OCI-LY7 (cell line): ENCODE measurements at regions not wholly inside any gene's neighbourhood (a gene's known extent, or its start where the extent isn't known, plus 50 kb on each side); places are given as distances from the start of the nearest gene placed in this dataset.

Source experiments
- BruUV-seq: library from RNA; stranded (reverse); fragments of 400-500 nt; replicated peaks from 2 replicates; lab custom pipeline; 2021; lab: Mats Ljungman, UMichigan
- CTCF ChIA-PET: fragments of 300-600 bp; sonication (Branson Sonifier 250); formaldehyde crosslinking; loops from one replicate; lab custom pipeline; 2022; ENCODE audit warnings: antibody characterized with exemption; ENCODE audit not compliant: unreplicated experiment; lab: Charles Lee
- POLR2A ChIA-PET: fragments of 300-600 bp; sonication (Branson Sonifier 250); formaldehyde crosslinking; loops from one replicate; lab custom pipeline; 2022; ENCODE audit warnings: antibody characterized with exemption; lab: Charles Lee
- DNase-seq: peaks from one replicate; pipeline ENCODE4 v3.0.0-alpha.2; 2015; ENCODE audit warnings: low spot score
- H2AFZ ChIP-seq: fragments of 200-600 bp; sonication (generic), shearing (Covaris generic); 2 replicates; pipeline ENCODE4 v1.6.1; 2014; ENCODE audit warnings: mild to moderate bottlenecking, antibody characterized with exemption, low read length, moderate library complexity
- H3K27ac ChIP-seq: fragments of 200-600 bp; sonication (generic); 2 replicates; pipeline ENCODE4 v1.5.1; 2014; ENCODE audit warnings: mixed run types, low read depth, mild to moderate bottlenecking, moderate library complexity, low read length, inconsistent platforms; ENCODE audit not compliant: poor library complexity, severe bottlenecking
- H3K36me3 ChIP-seq: fragments of 200-600 bp; sonication (generic); 2 replicates; pipeline ENCODE4 v1.6.1; 2014; ENCODE audit warnings: mild to moderate bottlenecking, antibody characterized with exemption, low read length, moderate library complexity, mixed read lengths; ENCODE audit not compliant: insufficient read depth
- H3K4me1 ChIP-seq: fragments of 200-600 bp; sonication (generic); 2 replicates; pipeline ENCODE4 v1.5.1; 2014; ENCODE audit warnings: mild to moderate bottlenecking, low read length; ENCODE audit not compliant: insufficient read depth, poor library complexity, severe bottlenecking
- H3K4me2 ChIP-seq: fragments of 200-600 bp; sonication (generic); 2 replicates; pipeline ENCODE4 v1.6.1; 2014; ENCODE audit warnings: mild to moderate bottlenecking, low read length
- H3K4me3 ChIP-seq: fragments of 200-600 bp; sonication (generic); 2 replicates; pipeline ENCODE4 v1.5.1; 2014; ENCODE audit warnings: mild to moderate bottlenecking, low read depth, low read length; ENCODE audit not compliant: poor library complexity, severe bottlenecking
- H3K79me2 ChIP-seq: fragments of 200-600 bp; sonication (generic); 2 replicates; pipeline ENCODE4 v1.6.1; 2016; ENCODE audit warnings: low read depth, mild to moderate bottlenecking, low read length, moderate library complexity, mixed read lengths; ENCODE audit not compliant: insufficient read depth
- H3K9me2 ChIP-seq: fragments of 200-600 bp; sonication (generic); 2 replicates; pipeline ENCODE4 v1.6.1; 2016; ENCODE audit warnings: mild to moderate bottlenecking, low read length, mixed read lengths; ENCODE audit not compliant: insufficient read depth
- H3K9me3 ChIP-seq: fragments of 200-600 bp; sonication (generic); 2 replicates; pipeline ENCODE4 v1.6.1; 2014; ENCODE audit warnings: mild to moderate bottlenecking, mixed run types, low read length, mixed read lengths
- H4K20me1 ChIP-seq: fragments of 200-600 bp; sonication (generic); 2 replicates; pipeline ENCODE4 v1.6.1; 2014; ENCODE audit warnings: mild to moderate bottlenecking, antibody characterized with exemption, low read length, moderate library complexity, mixed read lengths; ENCODE audit not compliant: insufficient read depth
- CTCF ChIP-seq: fragments of 200-600 bp; sonication (generic); conservative IDR thresholded peaks from 2 replicates; pipeline ENCODE4 v1.5.1; 2014; ENCODE audit warnings: mild to moderate bottlenecking, antibody characterized with exemption, low read length, moderate library complexity, mixed read lengths
- EZH2phosphoT487 ChIP-seq: fragments of 200-600 bp; sonication (generic); IDR thresholded peaks from 2 replicates; pipeline ENCODE4 v1.6.1; 2018; ENCODE audit warnings: low read depth, borderline replicate concordance, mild to moderate bottlenecking, mixed run types, antibody characterized with exemption, low read length, moderate library complexity, mixed read lengths
- intact Hi-C: fragments of 100-400 bp; cut with micrococcal nuclease; formaldehyde crosslinking; loops from one replicate; pipeline ENCODE4 v1.10.0; 2022; ENCODE audit not compliant: unreplicated experiment

GRCh38 chr6:51163843-51164529, 345.3 kb downstream of the TFAP2B start:
- Histone ChIP-seq H3K9me2 (no peaks in the 10 kb centered on the region), H3K79me2 (no peaks in the 10 kb centered on the region), H2AFZ (no peak overlapping the region), H3K4me1 (no peaks in the 10 kb centered on the region), H3K27ac (no peak overlapping the region), H3K36me3 (no peaks in the 10 kb centered on the region), H3K4me2 (no peak overlapping the region), H3K9me3 (no peaks in the 10 kb centered on the region), H4K20me1 (no peaks in the 10 kb centered on the region), H3K4me3 (no peak overlapping the region)
- POLR2A ChIA-PET, result interaction anchor here (0.6 to 0.7 kb wide), 2 partner anchors 171 to 442 kb away, joined by 3 to 6 read pairs; no protein-coding TSS in a partner anchor
- intact Hi-C loops, result no loop called here
- no peak for DNase-seq
- no peak for TF ChIP-seq EZH2phosphoT487
- no peak for TF ChIP-seq CTCF
- CTCF ChIA-PET, result no interaction called here
- BruUV-seq, result no TSS peak

GRCh38 chr6:51166914-51167313, 348.2 kb downstream of the TFAP2B start:
- ChIA-PET POLR2A (no interaction called here), CTCF (no interaction called here)
- Histone ChIP-seq H3K9me2 (no peaks in the 10 kb centered on the region), H4K20me1 (no peaks in the 10 kb centered on the region), H3K4me1 (no peaks in the 10 kb centered on the region), H3K4me2 (no peak overlapping the region), H3K9me3 (no peaks in the 10 kb centered on the region), H3K4me3 (no peak overlapping the region), H3K36me3 (no peaks in the 10 kb centered on the region), H3K27ac (no peak overlapping the region), H2AFZ (no peak overlapping the region), H3K79me2 (no peaks in the 10 kb centered on the region)
- TF ChIP-seq EZH2phosphoT487 (no peak), CTCF (no peak)
- no peak for DNase-seq
- no TSS peak for BruUV-seq
- intact Hi-C loops, result no loop called here

GRCh38 chr6:51167468-51167867, 348.8 kb downstream of the TFAP2B start:
- Histone ChIP-seq H2AFZ (no peak overlapping the region), H4K20me1 (no peaks in the 10 kb centered on the region), H3K36me3 (no peaks in the 10 kb centered on the region), H3K9me2 (no peaks in the 10 kb centered on the region), H3K4me1 (no peaks in the 10 kb centered on the region), H3K79me2 (no peaks in the 10 kb centered on the region), H3K27ac (no peak overlapping the region), H3K4me2 (no peak overlapping the region), H3K9me3 (no peaks in the 10 kb centered on the region), H3K4me3 (no peak overlapping the region)
- DNase-seq, result no peak
- TF ChIP-seq EZH2phosphoT487, result no peak
- no peak for TF ChIP-seq CTCF
- BruUV-seq, result no TSS peak
- ChIA-PET CTCF (no interaction called here), POLR2A (no interaction called here)
- intact Hi-C loops, result no loop called here
